WERI-Rb-1 (cell line): ENCODE measurements at regions not wholly inside any gene's neighbourhood (a gene's known extent, or its start where the extent isn't known, plus 50 kb on each side); places are given as distances from the start of the nearest gene placed in this dataset.

Experiments
- DNase-seq: peaks from one replicate; pipeline ENCODE4 v3.0.0-alpha.2; 2020
- H3K27ac ChIP-seq: fragments of 250-450 bp; sonication (Bioruptor Pico); 2 replicates; pipeline ENCODE4 v1.5.1; 2020; ENCODE audit warnings: mild to moderate bottlenecking, moderate library complexity
- H3K27me3 ChIP-seq: fragments of 250-450 bp; sonication (Bioruptor Pico); 2 replicates; pipeline ENCODE4 v1.5.1; 2021; ENCODE audit warnings: mild to moderate bottlenecking, low read depth, moderate library complexity; ENCODE audit not compliant: insufficient read depth, severe bottlenecking
- H3K36me3 ChIP-seq: fragments of 250-450 bp; sonication (Bioruptor Pico); 2 replicates; pipeline ENCODE4 v1.5.1; 2020; ENCODE audit warnings: mild to moderate bottlenecking, moderate library complexity
- H3K4me3 ChIP-seq: 2 replicates; pipeline ENCODE4 v1.5.1; 2011; ENCODE audit warnings: low read depth, mild to moderate bottlenecking, control low read depth, low read length
- H3K9me3 ChIP-seq: fragments of 250-450 bp; sonication (Bioruptor Pico); 2 replicates; pipeline ENCODE4 v1.5.1; 2021; ENCODE audit warnings: mild to moderate bottlenecking, moderate library complexity; ENCODE audit not compliant: severe bottlenecking
- CTCF ChIP-seq: IDR thresholded peaks from 2 replicates; pipeline ENCODE4 v1.5.1; 2011; ENCODE audit warnings: low read depth, mild to moderate bottlenecking, control low read depth, inconsistent platforms, low read length

- Histone ChIP-seq H3K27me3 (no peaks in the 10 kb centered on the region), H3K36me3 (no peaks in the 10 kb centered on the region), H3K9me3 (no peaks in the 10 kb centered on the region), H3K4me3 (no peak overlapping the region), H3K27ac (no peak overlapping the region)
- DNase-seq: no peak
- no peak for TF ChIP-seq CTCF
Measured at GRCh38 chr2:140027966-140028365, 1247.8 kb upstream of the NXPH2 start.

- no peaks in the 10 kb centered on the region for H3K36me3 ChIP-seq
- no peaks in the 10 kb centered on the region for H3K27me3 ChIP-seq
- no peaks in the 10 kb centered on the region for H3K9me3 ChIP-seq
- peak; percentile 10 for DNase-seq
- TF ChIP-seq CTCF: no peak
- no peak overlapping the region for H3K27ac ChIP-seq
- H3K4me3 ChIP-seq: no peak overlapping the region
Measured at GRCh38 chr2:140027320-140027719, 1247.1 kb upstream of the NXPH2 start.

GRCh38 chr2:140023291-140023690 is 1243.1 kb upstream of the NXPH2 start:
- no peak overlapping the region for H3K4me3 ChIP-seq
- no peak for TF ChIP-seq CTCF
- no peak overlapping the region for H3K27ac ChIP-seq
- DNase-seq: no peak
- H3K9me3 ChIP-seq: no peaks in the 10 kb centered on the region
- H3K36me3 ChIP-seq: no peaks in the 10 kb centered on the region
- H3K27me3 ChIP-seq: no peaks in the 10 kb centered on the region

GRCh38 chr2:140018541-140018940 is 1238.4 kb upstream of the NXPH2 start:
- no peak for TF ChIP-seq CTCF

GRCh38 chr2:140014204-140014546 is 1234.0 kb upstream of the NXPH2 start:
- Histone ChIP-seq H3K27me3 (no peaks in the 10 kb centered on the region), H3K36me3 (no peaks in the 10 kb centered on the region), H3K4me3 (no peak overlapping the region), H3K9me3 (no peaks in the 10 kb centered on the region), H3K27ac (no peak overlapping the region)
- no peak for DNase-seq
- TF ChIP-seq CTCF: no peak

More at GRCh38 chr2:140018541-140018940, 1238.4 kb upstream of the NXPH2 start:
- H3K9me3 ChIP-seq: no peaks in the 10 kb centered on the region
- H3K27ac ChIP-seq: no peak overlapping the region
- H3K36me3 ChIP-seq: no peaks in the 10 kb centered on the region
- H3K4me3 ChIP-seq: no peak overlapping the region
- no peak for DNase-seq
- no peaks in the 10 kb centered on the region for H3K27me3 ChIP-seq

GRCh38 chr2:140013545-140014203 is 1233.5 kb upstream of the NXPH2 start:
- Histone ChIP-seq H3K27me3 (no peaks in the 10 kb centered on the region), H3K36me3 (no peaks in the 10 kb centered on the region), H3K4me3 (no peak overlapping the region), H3K9me3 (no peaks in the 10 kb centered on the region), H3K27ac (no peak overlapping the region)
- no peak for DNase-seq
- no peak for TF ChIP-seq CTCF
